ENCODE measurements at regions not wholly inside any gene's neighbourhood (a gene's known extent, or its start where the extent isn't known, plus 50 kb on each side); places are given as distances from the start of the nearest gene placed in this dataset.

DNA sequence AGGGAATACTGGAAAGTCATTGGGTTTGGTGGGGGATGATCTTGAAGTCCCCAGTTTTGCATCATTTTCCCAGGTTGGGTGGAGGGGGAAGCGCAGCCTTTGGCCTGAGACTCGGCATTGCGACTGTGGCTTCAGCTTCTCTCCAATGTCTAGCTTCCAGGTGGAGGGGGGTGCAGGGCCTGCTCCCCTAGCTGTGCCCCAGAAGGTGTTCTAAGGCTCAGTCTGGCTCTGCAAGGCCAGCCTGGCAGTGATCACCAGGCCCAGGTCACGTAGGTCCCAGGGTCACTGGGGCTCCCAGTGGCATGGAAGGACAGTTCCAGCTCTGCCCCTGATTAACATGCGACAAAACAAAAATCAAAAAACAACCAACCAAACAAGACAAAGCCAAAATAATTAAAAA, 56.9 kb upstream of the HAAO start:
- DNase-seq, result no peak

- no peak for DNase-seq
Measured at GRCh38 chr2:42848726-42849290, 56.4 kb upstream of the HAAO start.

DNA sequence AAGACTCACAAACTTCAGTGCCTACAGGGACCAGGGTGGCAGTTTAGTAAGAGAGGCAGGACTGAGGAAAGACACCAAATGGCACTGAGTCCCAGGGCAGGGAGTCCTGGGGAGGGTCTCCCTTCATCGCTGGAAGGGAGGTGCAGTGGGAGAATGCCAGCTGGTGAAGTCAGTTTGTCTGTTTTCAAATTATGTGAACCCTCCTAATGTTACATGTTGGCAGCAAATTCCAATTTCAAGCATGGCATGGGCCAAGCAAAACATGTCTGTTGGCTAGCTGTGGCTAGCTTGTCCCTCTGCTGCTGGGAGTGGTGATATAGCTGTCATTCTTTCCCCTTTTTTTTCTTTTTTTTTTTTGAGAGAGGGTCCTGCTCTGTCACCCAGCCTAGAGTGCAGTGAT, 55.9 kb upstream of the HAAO start:
- no peak for DNase-seq

GRCh38 chr2:42847596-42848151, 55.3 kb upstream of the HAAO start:
- DNase-seq, result no peak

GRCh38 chr2:42846932-42847595, 54.7 kb upstream of the HAAO start:
- DNase-seq, result no peak

DNA sequence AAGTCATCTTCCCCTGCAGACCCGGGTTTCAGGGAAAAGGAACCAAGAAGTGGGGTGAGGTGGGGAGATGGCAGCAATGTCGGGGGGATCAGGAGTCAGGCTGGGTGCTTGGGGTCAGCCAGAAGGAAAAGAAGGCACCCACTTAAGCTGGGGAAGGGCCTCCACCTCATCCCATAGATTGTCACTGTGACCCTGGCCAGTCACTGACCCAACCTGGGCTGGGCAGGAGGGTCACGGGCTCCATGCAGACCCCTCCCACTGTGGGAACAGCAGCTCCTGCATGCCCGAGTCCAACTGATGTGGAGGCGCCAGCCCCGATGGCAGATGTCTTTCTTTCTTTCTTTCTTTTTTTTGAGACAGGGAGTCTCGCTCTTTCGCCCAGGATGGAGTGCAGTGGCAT, 53.6 kb upstream of the HAAO start:
- no peak for DNase-seq

DNA sequence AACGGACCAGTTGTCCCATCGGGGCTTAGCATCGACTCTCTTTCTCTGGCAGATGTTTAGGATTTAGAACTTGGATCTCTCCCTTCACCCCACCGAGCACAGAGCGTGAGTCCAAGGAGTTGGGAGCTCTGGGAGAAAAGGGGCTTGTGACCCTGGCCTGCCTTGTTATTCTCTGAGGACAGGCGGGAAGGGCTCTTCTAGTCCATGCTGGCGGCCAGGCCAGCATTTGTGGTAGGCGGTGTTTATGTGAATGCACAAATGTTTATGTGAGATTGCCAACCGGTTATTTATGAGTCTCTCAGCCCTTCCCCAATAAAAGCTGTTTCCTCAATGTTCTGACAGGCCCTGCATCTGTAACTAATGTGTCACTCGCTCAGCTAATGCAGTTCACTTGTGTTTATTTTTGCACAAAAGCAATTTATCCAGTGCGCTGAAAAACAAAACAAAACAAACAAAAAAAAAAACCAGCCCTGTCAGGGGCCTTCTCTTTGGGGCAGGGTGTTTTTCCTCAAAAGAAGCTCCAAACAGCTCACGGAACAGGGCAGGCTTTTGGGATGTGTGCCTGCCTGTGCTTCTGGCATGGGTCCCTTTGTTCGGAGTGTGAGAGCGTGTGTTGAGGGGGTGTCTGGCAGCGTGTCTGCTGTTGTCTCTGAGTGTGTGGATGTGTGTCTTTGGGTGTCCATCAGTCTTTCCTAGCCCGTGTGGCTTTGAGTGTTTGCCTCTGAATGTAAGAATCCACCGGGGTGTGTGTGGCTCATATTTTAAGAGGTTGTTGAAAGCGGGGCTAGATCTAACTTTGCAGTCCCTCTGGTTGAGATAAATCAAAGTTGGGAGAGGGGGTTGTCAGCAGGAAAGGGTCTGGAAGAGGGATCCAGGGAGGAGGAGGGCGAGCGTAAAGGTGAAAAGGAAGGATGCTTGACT, 52.8 kb upstream of the HAAO start:
- no peak for DNase-seq

- DNase-seq, result no peak
Measured at GRCh38 chr2:42844366-42844765, 52.0 kb upstream of the HAAO start.

DNA sequence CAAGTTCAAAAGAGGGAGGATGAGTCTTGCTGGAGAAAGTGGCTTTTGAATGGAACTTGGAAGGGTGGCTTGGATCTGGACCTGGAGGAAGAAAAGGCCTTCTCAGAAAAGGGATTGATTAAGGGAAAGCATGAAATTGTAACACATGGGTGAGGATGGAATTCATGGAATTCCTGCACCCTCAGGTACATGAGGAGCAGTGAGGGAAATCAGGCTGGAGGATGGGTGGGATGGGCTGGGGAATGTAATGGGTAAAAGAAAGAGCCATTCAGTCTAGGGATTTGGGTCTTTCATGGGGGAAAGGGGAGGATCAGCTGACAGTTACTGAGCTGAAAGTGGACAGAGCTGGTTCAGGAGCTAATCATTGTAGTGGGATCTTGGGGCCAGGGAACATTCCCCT, 51.2 kb upstream of the HAAO start:
- DNase-seq, result no peak

- no peak for DNase-seq
Measured at GRCh38 chr2:42843131-42843530, 50.7 kb upstream of the HAAO start.

DNA sequence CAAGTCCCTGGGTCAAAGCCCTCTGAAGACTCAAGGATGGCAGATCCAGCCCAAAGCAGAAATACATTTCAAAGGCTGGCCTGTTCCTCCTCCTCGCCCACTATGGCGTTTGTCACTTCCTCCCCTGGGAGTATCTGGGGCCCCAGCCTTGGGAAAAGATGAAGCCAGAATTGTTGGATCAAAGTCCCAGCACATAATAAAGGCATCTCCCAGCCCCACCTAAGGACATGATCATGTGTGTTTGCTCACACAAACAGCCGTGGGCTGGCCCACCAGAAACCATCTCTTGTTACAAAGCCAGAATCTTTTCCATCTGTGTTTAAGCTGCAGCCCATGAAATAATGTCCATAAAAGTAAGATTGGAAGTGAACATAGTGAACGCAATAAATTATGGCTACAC, 50.1 kb upstream of the HAAO start:
- no peak for DNase-seq

All from activated T-cell treated with anti-CD3 and anti-CD28 coated beads, Interleukin-2, amount 50 U/mL, for 48 hours (primary cell).